WI38 (cell line): ENCODE measurements at regions not wholly inside any gene's neighbourhood (a gene's known extent, or its start where the extent isn't known, plus 50 kb on each side); places are given as distances from the start of the nearest gene placed in this dataset.

Experiments
- H3K4me3 ChIP-seq: 2 replicates; pipeline ENCODE4 v1.5.1; 2011; ENCODE audit warnings: low read depth, mild to moderate bottlenecking, control low read depth, low read length
- TF ChIP-seq, protein P1 (sequence below): IDR thresholded peaks from 2 replicates; pipeline ENCODE4 v1.5.1; 2012; ENCODE audit warnings: low read depth, mild to moderate bottlenecking, control low read depth, low read length

- TF ChIP-seq, protein P1, sequence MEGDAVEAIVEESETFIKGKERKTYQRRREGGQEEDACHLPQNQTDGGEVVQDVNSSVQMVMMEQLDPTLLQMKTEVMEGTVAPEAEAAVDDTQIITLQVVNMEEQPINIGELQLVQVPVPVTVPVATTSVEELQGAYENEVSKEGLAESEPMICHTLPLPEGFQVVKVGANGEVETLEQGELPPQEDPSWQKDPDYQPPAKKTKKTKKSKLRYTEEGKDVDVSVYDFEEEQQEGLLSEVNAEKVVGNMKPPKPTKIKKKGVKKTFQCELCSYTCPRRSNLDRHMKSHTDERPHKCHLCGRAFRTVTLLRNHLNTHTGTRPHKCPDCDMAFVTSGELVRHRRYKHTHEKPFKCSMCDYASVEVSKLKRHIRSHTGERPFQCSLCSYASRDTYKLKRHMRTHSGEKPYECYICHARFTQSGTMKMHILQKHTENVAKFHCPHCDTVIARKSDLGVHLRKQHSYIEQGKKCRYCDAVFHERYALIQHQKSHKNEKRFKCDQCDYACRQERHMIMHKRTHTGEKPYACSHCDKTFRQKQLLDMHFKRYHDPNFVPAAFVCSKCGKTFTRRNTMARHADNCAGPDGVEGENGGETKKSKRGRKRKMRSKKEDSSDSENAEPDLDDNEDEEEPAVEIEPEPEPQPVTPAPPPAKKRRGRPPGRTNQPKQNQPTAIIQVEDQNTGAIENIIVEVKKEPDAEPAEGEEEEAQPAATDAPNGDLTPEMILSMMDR, result no peak
- H3K4me3 ChIP-seq, result no peak overlapping the region
Measured at GRCh38 chr15:77693576-77693975, 60.9 kb upstream of the LINGO1 start.

GRCh38 chr15:77692614-77693013 lies 59.9 kb upstream of the LINGO1 start:
- H3K4me3 ChIP-seq, result no peak overlapping the region
- TF ChIP-seq, protein P1, result no peak

DNA sequence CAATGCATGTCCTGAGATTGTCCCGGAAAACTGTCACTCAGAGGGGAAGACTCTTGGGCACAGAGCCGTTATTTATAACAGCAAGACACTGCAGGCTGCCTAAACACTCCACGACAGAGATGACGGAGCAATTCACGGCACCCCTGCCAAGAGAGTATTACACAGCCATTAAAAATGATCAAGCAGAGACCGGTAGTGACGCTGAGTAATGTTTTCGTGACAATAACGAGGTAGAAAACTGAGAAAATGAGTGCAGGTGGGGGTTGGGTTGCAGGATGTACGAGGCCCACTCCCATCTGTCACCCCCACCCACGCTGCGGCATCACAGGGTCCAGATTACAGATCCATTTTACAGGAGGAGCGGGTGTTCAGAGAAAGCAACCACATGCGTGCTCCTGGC lies 58.9 kb upstream of the LINGO1 start:
- TF ChIP-seq, protein P1, result no peak
- no peak overlapping the region for H3K4me3 ChIP-seq

GRCh38 chr15:77689821-77690220 lies 57.1 kb upstream of the LINGO1 start:
- TF ChIP-seq, protein P1, result no peak
- H3K4me3 ChIP-seq, result no peak overlapping the region

- no peak overlapping the region for H3K4me3 ChIP-seq
Measured at GRCh38 chr15:77688693-77689092, 56.0 kb upstream of the LINGO1 start.

GRCh38 chr15:77688266-77688665 lies 55.6 kb upstream of the LINGO1 start:
- TF ChIP-seq, protein P1, result no peak
- H3K4me3 ChIP-seq, result no peak overlapping the region

More at GRCh38 chr15:77688693-77689092, 56.0 kb upstream of the LINGO1 start:
- TF ChIP-seq, protein P1, result no peak

GRCh38 chr15:77685082-77685815 lies 52.5 kb upstream of the LINGO1 start:
- TF ChIP-seq, protein P1, result no peak
- H3K4me3 ChIP-seq, result no peak overlapping the region
